ENCODE measurements at regions not wholly inside any gene's neighbourhood (a gene's known extent, or its start where the extent isn't known, plus 50 kb on each side); places are given as distances from the start of the nearest gene placed in this dataset.

DNA sequence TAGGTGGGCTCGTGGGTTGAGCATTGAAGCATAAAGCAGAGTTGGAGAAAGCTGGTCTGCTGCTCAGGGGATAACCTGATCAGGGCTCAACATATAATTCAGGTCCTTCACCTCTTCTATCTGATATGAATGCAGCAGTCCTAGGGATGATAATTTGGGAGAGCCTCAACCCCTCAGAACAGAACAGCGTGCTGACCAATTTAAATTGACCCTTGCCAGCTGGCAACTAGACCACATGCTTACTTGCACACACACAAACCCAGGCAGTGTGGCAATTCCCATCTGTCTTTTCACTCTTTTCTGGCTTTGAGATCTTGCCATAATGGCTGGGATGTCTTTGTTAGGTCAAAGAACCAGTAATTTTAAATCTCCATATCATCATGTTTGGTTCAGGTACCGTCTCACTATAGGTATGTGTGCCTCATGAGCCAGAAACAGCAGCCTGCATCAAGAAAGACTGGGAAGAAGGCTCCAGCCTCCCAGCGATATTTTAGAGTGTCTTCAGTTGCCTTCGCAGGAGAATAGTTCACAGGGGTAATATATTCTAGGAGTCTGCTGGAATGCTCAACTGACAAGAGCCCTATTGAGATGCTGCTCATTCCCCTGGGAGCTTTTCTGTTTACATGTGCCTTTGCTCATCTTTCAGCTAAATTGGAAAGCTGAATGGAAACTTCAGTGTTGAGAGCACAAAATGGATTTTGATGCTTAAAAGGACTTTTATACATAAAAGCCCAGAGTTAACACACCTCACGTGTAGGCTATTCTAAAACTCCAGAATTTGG is 497.6 kb downstream of the RASEF start:
- TF ChIP-seq, protein P1, sequence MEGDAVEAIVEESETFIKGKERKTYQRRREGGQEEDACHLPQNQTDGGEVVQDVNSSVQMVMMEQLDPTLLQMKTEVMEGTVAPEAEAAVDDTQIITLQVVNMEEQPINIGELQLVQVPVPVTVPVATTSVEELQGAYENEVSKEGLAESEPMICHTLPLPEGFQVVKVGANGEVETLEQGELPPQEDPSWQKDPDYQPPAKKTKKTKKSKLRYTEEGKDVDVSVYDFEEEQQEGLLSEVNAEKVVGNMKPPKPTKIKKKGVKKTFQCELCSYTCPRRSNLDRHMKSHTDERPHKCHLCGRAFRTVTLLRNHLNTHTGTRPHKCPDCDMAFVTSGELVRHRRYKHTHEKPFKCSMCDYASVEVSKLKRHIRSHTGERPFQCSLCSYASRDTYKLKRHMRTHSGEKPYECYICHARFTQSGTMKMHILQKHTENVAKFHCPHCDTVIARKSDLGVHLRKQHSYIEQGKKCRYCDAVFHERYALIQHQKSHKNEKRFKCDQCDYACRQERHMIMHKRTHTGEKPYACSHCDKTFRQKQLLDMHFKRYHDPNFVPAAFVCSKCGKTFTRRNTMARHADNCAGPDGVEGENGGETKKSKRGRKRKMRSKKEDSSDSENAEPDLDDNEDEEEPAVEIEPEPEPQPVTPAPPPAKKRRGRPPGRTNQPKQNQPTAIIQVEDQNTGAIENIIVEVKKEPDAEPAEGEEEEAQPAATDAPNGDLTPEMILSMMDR (conservative IDR thresholded peaks at IDR 0.05; ENCODE audit: low read depth, low read length), result no peak
- no peak for DNase-seq (ENCODE audit: low read depth)

DNA sequence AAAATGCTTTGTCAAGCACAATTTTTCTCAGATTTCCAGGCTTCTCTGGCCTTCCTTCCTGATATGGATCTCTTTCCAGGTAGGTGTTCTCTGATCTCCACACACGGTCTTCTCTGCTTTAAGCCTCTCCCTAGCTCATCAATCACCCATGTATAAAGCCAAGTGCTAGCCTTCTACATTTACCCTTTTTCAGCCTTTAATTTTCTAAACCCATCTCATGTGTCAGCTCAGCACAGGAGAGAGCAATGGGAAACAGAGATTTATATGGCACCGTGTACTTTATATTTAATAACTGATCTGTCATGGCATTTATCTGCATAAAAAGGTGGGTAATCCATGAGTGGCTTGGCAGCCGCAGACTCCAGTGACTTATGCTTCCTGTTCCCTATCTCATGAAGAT is 495.0 kb downstream of the RASEF start:
- DNase-seq (ENCODE audit: low read depth), result no peak
- TF ChIP-seq, protein P1 (conservative IDR thresholded peaks at IDR 0.05; ENCODE audit: low read depth, low read length), result no peak

More for the DNA sequence above, 497.6 kb downstream of the RASEF start:
- no peak overlapping the region for H3K4me3 ChIP-seq (ENCODE audit: low read length)

DNA sequence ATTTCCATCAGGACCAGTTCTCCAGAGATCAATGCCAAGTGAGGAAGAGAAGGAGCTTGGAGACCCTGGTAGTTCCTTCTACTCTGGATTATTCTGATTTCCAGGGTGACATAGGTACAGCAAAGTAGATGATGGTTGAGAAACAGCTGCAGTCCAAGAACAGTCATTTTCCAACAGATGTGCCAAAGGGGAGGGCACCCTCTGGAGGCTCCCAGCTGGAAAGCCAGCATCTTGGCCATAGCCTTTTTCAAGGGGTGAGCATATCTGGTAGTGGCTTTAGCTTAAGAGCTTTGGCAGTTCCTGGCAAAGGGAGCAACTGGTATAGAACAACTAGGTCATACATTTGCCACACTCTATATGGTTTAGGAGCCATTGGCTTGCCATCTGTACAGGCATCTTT is 492.7 kb downstream of the RASEF start:
- DNase-seq (ENCODE audit: low read depth), result no peak
- TF ChIP-seq, protein P1 (conservative IDR thresholded peaks at IDR 0.05; ENCODE audit: low read depth, low read length), result no peak
- H3K4me3 ChIP-seq (ENCODE audit: low read length), result no peak overlapping the region

More for the DNA sequence above, 495.0 kb downstream of the RASEF start:
- no peak overlapping the region for H3K4me3 ChIP-seq (ENCODE audit: low read length)

DNA sequence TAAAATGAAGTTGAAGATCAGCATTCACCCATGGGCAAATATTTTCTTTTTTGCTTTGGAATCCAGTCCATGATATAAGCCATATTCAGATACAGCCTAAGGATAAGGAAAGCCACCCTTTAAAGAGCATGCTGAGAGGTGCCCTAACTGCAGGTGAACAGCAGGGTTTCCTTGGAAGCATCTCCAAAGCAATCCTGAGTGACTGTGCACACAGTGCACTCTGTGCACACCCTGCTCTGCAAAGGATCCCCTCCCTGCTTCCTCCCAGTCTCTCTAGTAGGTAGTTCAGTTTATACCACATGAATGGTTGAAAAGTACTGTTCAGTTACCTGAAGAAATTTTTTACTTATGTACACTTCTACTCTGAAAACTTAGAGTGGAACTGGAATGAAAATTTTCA is 491.4 kb downstream of the RASEF start:
- DNase-seq (ENCODE audit: low read depth), result no peak

DNA sequence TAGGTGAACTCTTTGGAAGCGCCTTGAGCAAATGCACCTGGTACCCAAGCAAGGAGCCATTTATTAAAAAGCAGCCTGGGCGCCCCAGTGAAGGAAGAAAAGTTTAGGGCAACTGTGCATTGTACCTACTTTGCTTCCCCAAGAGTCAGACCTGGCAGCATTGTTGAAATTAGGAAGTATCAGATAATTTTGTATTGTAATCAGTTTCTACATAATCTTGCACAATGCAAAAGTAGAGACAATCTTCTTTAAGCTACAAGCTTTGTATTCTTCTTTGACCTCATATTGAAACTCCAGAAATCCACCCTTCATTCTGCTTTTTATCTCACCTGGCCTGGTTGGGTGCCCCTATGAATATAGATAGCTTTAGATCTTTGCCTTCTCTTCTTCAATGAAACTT is 490.8 kb downstream of the RASEF start:
- TF ChIP-seq, protein P1 (conservative IDR thresholded peaks at IDR 0.05; ENCODE audit: low read depth, low read length), result no peak
- DNase-seq (ENCODE audit: low read depth), result no peak
- no peak overlapping the region for H3K4me3 ChIP-seq (ENCODE audit: low read length)

More for the DNA sequence above, 491.4 kb downstream of the RASEF start:
- TF ChIP-seq, protein P1 (conservative IDR thresholded peaks at IDR 0.05; ENCODE audit: low read depth, low read length), result no peak
- H3K4me3 ChIP-seq (ENCODE audit: low read length), result no peak overlapping the region

DNA sequence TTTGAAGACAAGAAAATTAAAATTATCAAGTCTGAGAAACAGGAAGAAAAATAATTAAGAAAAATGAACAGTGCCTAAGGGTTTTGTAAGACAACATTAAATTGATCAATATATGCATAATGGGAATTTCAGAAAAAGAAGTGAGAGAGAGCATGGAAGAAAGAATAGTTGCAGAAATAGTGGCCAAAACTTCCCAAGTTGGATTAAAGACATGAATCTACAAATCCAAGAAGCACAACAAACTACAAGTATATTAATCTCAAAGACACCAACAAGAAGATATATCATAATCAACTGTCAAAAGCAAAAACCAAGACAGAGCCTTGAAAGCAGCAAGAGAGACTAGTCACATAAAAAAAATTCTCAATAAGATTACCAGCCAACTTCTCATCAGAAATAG is 488.0 kb downstream of the RASEF start:
- DNase-seq (ENCODE audit: low read depth), result no peak
- TF ChIP-seq, protein P1 (conservative IDR thresholded peaks at IDR 0.05; ENCODE audit: low read depth, low read length), result no peak
- H3K4me3 ChIP-seq (ENCODE audit: low read length), result no peak overlapping the region

DNA sequence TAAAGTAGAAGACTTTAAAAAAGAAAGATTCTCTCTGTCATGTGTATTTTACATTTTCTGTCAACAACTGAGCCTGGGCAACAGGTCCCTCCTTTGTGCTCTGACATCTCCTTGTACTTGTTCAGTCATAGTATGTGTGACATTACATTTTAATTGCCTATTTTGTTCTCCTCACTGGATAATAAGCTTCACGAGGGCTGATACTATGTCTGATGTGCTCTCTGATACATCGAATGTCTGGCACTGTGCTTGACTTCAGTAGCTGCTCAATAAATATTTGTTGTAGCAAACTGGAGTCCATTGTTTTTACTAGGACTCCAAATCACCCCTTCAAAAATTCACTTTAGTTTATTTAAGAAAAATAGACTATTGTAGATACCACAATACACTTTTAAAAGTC is 482.0 kb downstream of the RASEF start:
- TF ChIP-seq, protein P1 (conservative IDR thresholded peaks at IDR 0.05; ENCODE audit: low read depth, low read length), result no peak
- DNase-seq (ENCODE audit: low read depth), result no peak
- no peak overlapping the region for H3K4me3 ChIP-seq (ENCODE audit: low read length)
